HG03442 (cell line): ENCODE measurements at regions not wholly inside any gene's neighbourhood (a gene's known extent, or its start where the extent isn't known, plus 50 kb on each side); places are given as distances from the start of the nearest gene placed in this dataset.

Source experiments
- ATAC-seq: cut with Tn5 transposase; IDR thresholded peaks from one replicate; pipeline ENCODE4 v1.9.1; 2021; ENCODE audit warnings: mild to moderate bottlenecking, moderate library complexity; ENCODE audit not compliant: unreplicated experiment

- ATAC-seq: no peak
Observed at GRCh38 chr6:40759838-40760237, 172.7 kb upstream of the LRFN2 start.

GRCh38 chr6:40759264-40759663 lies 172.1 kb upstream of the LRFN2 start:
- no peak for ATAC-seq

GRCh38 chr6:40755749-40756452 lies 168.7 kb upstream of the LRFN2 start:
- no peak for ATAC-seq

- ATAC-seq: no peak
Observed at GRCh38 chr6:40755046-40755681, 168.0 kb upstream of the LRFN2 start.

GRCh38 chr6:40754461-40755045 lies 167.4 kb upstream of the LRFN2 start:
- ATAC-seq: no peak

GRCh38 chr6:40753675-40754448 lies 166.7 kb upstream of the LRFN2 start:
- ATAC-seq: no peak

GRCh38 chr6:40753048-40753447 lies 165.9 kb upstream of the LRFN2 start:
- no peak for ATAC-seq

- ATAC-seq: no peak
Observed at GRCh38 chr6:40744835-40745234, 157.7 kb upstream of the LRFN2 start.

GRCh38 chr6:40743690-40744446 lies 156.7 kb upstream of the LRFN2 start:
- no peak for ATAC-seq

- no peak for ATAC-seq
Observed at GRCh38 chr6:40743226-40743625, 156.1 kb upstream of the LRFN2 start.

- no peak for ATAC-seq
Observed at GRCh38 chr6:40740518-40740917, 153.4 kb upstream of the LRFN2 start.

GRCh38 chr6:40738551-40739193 lies 151.5 kb upstream of the LRFN2 start:
- ATAC-seq: no peak

- ATAC-seq: no peak
Observed at GRCh38 chr6:40735521-40735920, 148.4 kb upstream of the LRFN2 start.

- ATAC-seq: no peak
Observed at GRCh38 chr6:40735121-40735520, 148.0 kb upstream of the LRFN2 start.

GRCh38 chr6:40734607-40735006 lies 147.4 kb upstream of the LRFN2 start:
- ATAC-seq: no peak

GRCh38 chr6:40733770-40734396 lies 146.7 kb upstream of the LRFN2 start:
- ATAC-seq: no peak

GRCh38 chr6:40733290-40733689 lies 146.1 kb upstream of the LRFN2 start:
- ATAC-seq: no peak

- no peak for ATAC-seq
Observed at GRCh38 chr6:40732878-40733277, 145.7 kb upstream of the LRFN2 start.

GRCh38 chr6:40728643-40729042 lies 141.5 kb upstream of the LRFN2 start:
- no peak for ATAC-seq

GRCh38 chr6:40727271-40727670 lies 140.1 kb upstream of the LRFN2 start:
- no peak for ATAC-seq
